Esophagus squamous epithelium (tissue), 5 donors: ENCODE measurements at regions not wholly inside any gene's neighbourhood (a gene's known extent, or its start where the extent isn't known, plus 50 kb on each side); places are given as distances from the start of the nearest gene placed in this dataset.
"Not testable (repeated sequence)": the region's sequence is repeated elsewhere in the genome, so short reads cannot be mapped to it uniquely, and the experiment has no call there.

ENCODE experiments used
- DNase-seq: peaks from one replicate; lab custom pipeline; 2025; lab: John Stamatoyannopoulos, UW
- H3K27ac ChIP-seq, 4 donors: fragments of 200-600 bp; sonication (generic); one replicate each; pipeline ENCODE4 v1.5.1; 2016 to 2019; ENCODE audit warnings: mild to moderate bottlenecking in 1 of 4
- H3K27me3 ChIP-seq, 4 donors: fragments of 200-600 bp; sonication (generic); 1 replicate in 3 of 4; 2 replicates in 1 of 4; pipeline versions ENCODE4 v1.5.1 to v1.6.0; 2017 to 2021; ENCODE audit warnings: antibody characterized with exemption in 1 of 4
- H3K36me3 ChIP-seq, 3 donors: fragments of 200-600 bp; sonication (generic); one replicate each; pipeline ENCODE4 v1.5.1; 2016 to 2019
- H3K4me1 ChIP-seq, 3 donors: fragments of 200-600 bp; sonication (generic); one replicate each; pipeline ENCODE4 v1.5.1; 2017 to 2019
- H3K4me3 ChIP-seq, 4 donors: fragments of 200-600 bp; sonication (generic); 1 replicate in 3 of 4; 2 replicates in 1 of 4; pipeline ENCODE4 v1.5.1; 2016 to 2019; ENCODE audit warnings: mild to moderate bottlenecking in 2 of 4, moderate library complexity in 1 of 4
- H3K9me3 ChIP-seq, 3 donors: fragments of 200-600 bp; sonication (generic); one replicate each; pipeline ENCODE4 v1.5.1; 2016 to 2019
- CTCF ChIP-seq, 6 experiments: fragments of 450-650 bp in 4 of 6; fragments of 200-600 bp in 2 of 6; sonication (generic) in 2 of 6; IDR thresholded peaks; one replicate each; pipeline ENCODE4 v1.5.1; 2016 to 2019; ENCODE audit warnings: antibody characterized with exemption in 6 of 6, mild to moderate bottlenecking in 4 of 6, moderate library complexity in 4 of 6
- POLR2A ChIP-seq, 4 donors: fragments of 450-650 bp; IDR thresholded peaks; one replicate each; pipeline ENCODE4 v1.6.1; 2017; ENCODE audit warnings: antibody characterized with exemption in 4 of 4, mild to moderate bottlenecking in 4 of 4, moderate library complexity in 3 of 4
- WGBS, 2 donors: methylation state at CpG; one replicate each; pipeline ENCODE4 v1.1.5; 2018; 5-methylcytosine and 5-hydroxymethylcytosine counted together
- intact Hi-C: fragments of 100-400 bp; cut with DNase I; formaldehyde crosslinking; loops from one replicate; pipeline ENCODE4 v1.15.0; 2022
- donor health status: DM: yes; HTN: yes; CAD: no.

GRCh38 chr7:130804220-130804619 lies 70.2 kb upstream of the KLF14 start:
- Histone ChIP-seq H3K27me3 (peaks cover 0 to 18% (median 0%) of the 10 kb centered on the region in 4 donors), H3K4me1 (no peaks in the 10 kb centered on the region), H3K9me3 (no peaks in the 10 kb centered on the region), H3K36me3 (no peaks in the 10 kb centered on the region), H3K4me3 (no peak overlapping the region), H3K27ac (no peak overlapping the region)
- 38 to 48% methylated on average over 3 of the region's 3 CpGs for WGBS, 2 donors
- DNase-seq: no peak
- TF ChIP-seq POLR2A (IDR thresholded peaks at IDR 0.05): no peak
- TF ChIP-seq CTCF (IDR thresholded peaks at IDR 0.05): no peak
- intact Hi-C loops: no loop called here

GRCh38 chr7:130812819-130813218 lies 78.8 kb upstream of the KLF14 start:
- DNase-seq, H3K27ac ChIP-seq, H3K9me3 ChIP-seq, H3K27me3 ChIP-seq, H3K4me3 ChIP-seq, intact Hi-C loops, H3K36me3 ChIP-seq, H3K4me1 ChIP-seq: not testable (repeated sequence)
- WGBS, 2 donors: 85 to 91% methylated on average over 4 of the region's 4 CpGs

- no peaks in the 10 kb centered on the region for H3K36me3 ChIP-seq
- intact Hi-C loops: no loop called here
- no peak overlapping the region for H3K4me3 ChIP-seq
- no peak for TF ChIP-seq POLR2A (IDR thresholded peaks at IDR 0.05)
- peak in 3 of 6 experiments; percentile 25 to 36 (median 27) for TF ChIP-seq CTCF (IDR thresholded peaks at IDR 0.05)
- H3K27me3 ChIP-seq: no peaks in the 10 kb centered on the region
- 38 to 43% methylated on average over 2 of the region's 2 CpGs for WGBS, 2 donors
- no peaks in the 10 kb centered on the region for H3K9me3 ChIP-seq
- DNase-seq: no peak
- H3K27ac ChIP-seq: no peak overlapping the region
- H3K4me1 ChIP-seq: no peaks in the 10 kb centered on the region
Measured at GRCh38 chr7:130814778-130815335, 80.8 kb upstream of the KLF14 start.

- WGBS, 2 donors: 62 to 71% methylated on average over 2 of the region's 2 CpGs
- Histone ChIP-seq H3K4me3 (no peak overlapping the region), H3K27me3 (no peaks in the 10 kb centered on the region), H3K4me1 (no peaks in the 10 kb centered on the region), H3K9me3 (no peaks in the 10 kb centered on the region), H3K36me3 (no peaks in the 10 kb centered on the region), H3K27ac (no peak overlapping the region)
- no peak for TF ChIP-seq POLR2A (IDR thresholded peaks at IDR 0.05)
- TF ChIP-seq CTCF (IDR thresholded peaks at IDR 0.05): no peak
- no peak for DNase-seq
- intact Hi-C loops: no loop called here
Measured at GRCh38 chr7:130818056-130818455, 84.0 kb upstream of the KLF14 start.

GRCh38 chr7:130821864-130822263 lies 87.9 kb upstream of the KLF14 start:
- intact Hi-C loops: no loop called here
- Histone ChIP-seq H3K4me1 (no peaks in the 10 kb centered on the region), H3K27ac (no peak overlapping the region), H3K27me3 (no peaks in the 10 kb centered on the region), H3K36me3 (no peaks in the 10 kb centered on the region), H3K9me3 (peaks cover 0 to 12% (median 7%) of the 10 kb centered on the region in 3 donors), H3K4me3 (no peak overlapping the region)
- TF ChIP-seq CTCF (IDR thresholded peaks at IDR 0.05) (no peak), POLR2A (IDR thresholded peaks at IDR 0.05) (no peak)
- 63% methylated on average over 3 of the region's 3 CpGs for WGBS, 2 donors
- DNase-seq: no peak

- H3K4me1 ChIP-seq: no peaks in the 10 kb centered on the region
- H3K36me3 ChIP-seq: no peaks in the 10 kb centered on the region
- 40 to 42% methylated on average over 2 of the region's 2 CpGs for WGBS, 2 donors
- DNase-seq: no peak
- intact Hi-C loops: no loop called here
- no peaks in the 10 kb centered on the region for H3K27me3 ChIP-seq
- no peak overlapping the region for H3K4me3 ChIP-seq
- H3K27ac ChIP-seq: no peak overlapping the region
- TF ChIP-seq POLR2A (IDR thresholded peaks at IDR 0.05): no peak
- no peak for TF ChIP-seq CTCF (IDR thresholded peaks at IDR 0.05)
- H3K9me3 ChIP-seq: peaks cover 0 to 20% (median 13%) of the 10 kb centered on the region in 3 donors
Measured at GRCh38 chr7:130822642-130823041, 88.6 kb upstream of the KLF14 start.
